Osteoblast (primary cell): ENCODE measurements at regions not wholly inside any gene's neighbourhood (a gene's known extent, or its start where the extent isn't known, plus 50 kb on each side); places are given as distances from the start of the nearest gene placed in this dataset.
"Not testable (repeated sequence)": the region's sequence is repeated elsewhere in the genome, so short reads cannot be mapped to it uniquely, and the experiment has no call there.

Source experiments
- DNase-seq: peaks from one replicate; pipeline ENCODE4 v3.0.0; 2011; ENCODE audit warnings: low spot score, mixed read lengths; ENCODE audit not compliant: insufficient read length; ENCODE audit errors: missing footprints
- H2AFZ ChIP-seq: 2 replicates; pipeline ENCODE4 v1.6.0; 2011; ENCODE audit warnings: mild to moderate bottlenecking, low read length
- H3K27ac ChIP-seq: 2 replicates; pipeline ENCODE4 v1.5.1; 2011; ENCODE audit warnings: mild to moderate bottlenecking, low read depth, low read length, moderate library complexity
- H3K27me3 ChIP-seq: 2 replicates; pipeline ENCODE4 v1.6.0; 2012; ENCODE audit warnings: mild to moderate bottlenecking, control low read depth, inconsistent platforms, low read length, moderate library complexity; ENCODE audit not compliant: insufficient read depth
- H3K36me3 ChIP-seq: 2 replicates; pipeline ENCODE4 v1.5.1; 2011; ENCODE audit warnings: mild to moderate bottlenecking, low read length, control low read depth, moderate library complexity; ENCODE audit not compliant: insufficient read depth
- H3K4me1 ChIP-seq: 2 replicates; pipeline ENCODE4 v1.5.1; 2011; ENCODE audit warnings: mild to moderate bottlenecking, low read length, control low read depth, moderate library complexity; ENCODE audit not compliant: insufficient read depth
- H3K4me2 ChIP-seq: 2 replicates; pipeline ENCODE4 v1.6.0; 2011; ENCODE audit warnings: mild to moderate bottlenecking, low read length; ENCODE audit not compliant: insufficient read depth
- H3K4me3 ChIP-seq: fragments of 200-600 bp; sonication (generic); 3 replicates; pipeline ENCODE4 v1.5.1; 2012; ENCODE audit warnings: mild to moderate bottlenecking, low read length, inconsistent platforms; ENCODE audit not compliant: insufficient read depth
- H3K79me2 ChIP-seq: 2 replicates; pipeline ENCODE4 v1.6.0; 2012; ENCODE audit warnings: mild to moderate bottlenecking, low read length, control low read depth, inconsistent platforms; ENCODE audit not compliant: insufficient read depth
- H3K9me3 ChIP-seq: 2 replicates; pipeline ENCODE4 v1.5.1; 2011; ENCODE audit warnings: low read depth, low read length, control low read depth
- H4K20me1 ChIP-seq: 2 replicates; pipeline ENCODE4 v1.6.0; 2012; ENCODE audit warnings: mild to moderate bottlenecking, low read length, control low read depth; ENCODE audit not compliant: insufficient read depth
- CTCF ChIP-seq: IDR thresholded peaks from 2 replicates; pipeline ENCODE4 v1.5.1; 2011; ENCODE audit warnings: mild to moderate bottlenecking, low read depth, low read length, moderate library complexity; ENCODE audit errors: extremely low read depth

GRCh38 chr9:24071716-24072115 lies 245.7 kb upstream of the ELAVL2 start:
- TF ChIP-seq CTCF, result no peak
- H2AFZ ChIP-seq, result no peak overlapping the region

GRCh38 chr9:24071091-24071490 lies 245.1 kb upstream of the ELAVL2 start:
- DNase-seq, result no peak
- Histone ChIP-seq H3K9me3 (peaks cover 5% of the 10 kb centered on the region), H4K20me1 (no peaks in the 10 kb centered on the region), H3K27ac (no peak overlapping the region), H3K4me1 (no peaks in the 10 kb centered on the region), H3K4me3 (no peak overlapping the region), H3K36me3 (no peaks in the 10 kb centered on the region), H3K4me2 (no peak overlapping the region), H3K27me3 (no peaks in the 10 kb centered on the region), H3K79me2 (no peaks in the 10 kb centered on the region), H2AFZ (no peak overlapping the region)
- no peak for TF ChIP-seq CTCF

More at GRCh38 chr9:24071716-24072115, 245.7 kb upstream of the ELAVL2 start:
- Histone ChIP-seq H3K4me1 (no peaks in the 10 kb centered on the region), H3K79me2 (no peaks in the 10 kb centered on the region), H3K9me3 (peaks cover 5% of the 10 kb centered on the region), H3K36me3 (no peaks in the 10 kb centered on the region), H3K4me2 (no peak overlapping the region), H3K27me3 (no peaks in the 10 kb centered on the region), H4K20me1 (no peaks in the 10 kb centered on the region), H3K27ac (no peak overlapping the region), H3K4me3 (no peak overlapping the region)
- DNase-seq, result no peak

GRCh38 chr9:24067107-24067506 lies 241.1 kb upstream of the ELAVL2 start:
- H3K79me2 ChIP-seq, H3K36me3 ChIP-seq, DNase-seq, H3K4me2 ChIP-seq, H3K9me3 ChIP-seq, H3K27ac ChIP-seq, H3K4me1 ChIP-seq, H3K27me3 ChIP-seq, H2AFZ ChIP-seq, H3K4me3 ChIP-seq, H4K20me1 ChIP-seq: not testable (repeated sequence)

GRCh38 chr9:24059651-24060050 lies 233.6 kb upstream of the ELAVL2 start:
- H2AFZ ChIP-seq, result no peak overlapping the region
- TF ChIP-seq CTCF, result no peak

More at GRCh38 chr9:24059651-24060050, 233.6 kb upstream of the ELAVL2 start:
- Histone ChIP-seq H3K79me2 (no peaks in the 10 kb centered on the region), H3K4me3 (no peak overlapping the region), H3K4me2 (no peak overlapping the region), H3K4me1 (no peaks in the 10 kb centered on the region), H4K20me1 (no peaks in the 10 kb centered on the region), H3K36me3 (no peaks in the 10 kb centered on the region), H3K27ac (no peak overlapping the region), H3K9me3 (no peaks in the 10 kb centered on the region), H3K27me3 (no peaks in the 10 kb centered on the region)
- no peak for DNase-seq
